GM19025 (cell line): ENCODE measurements at regions not wholly inside any gene's neighbourhood (a gene's known extent, or its start where the extent isn't known, plus 50 kb on each side); places are given as distances from the start of the nearest gene placed in this dataset.
"Not testable (repeated sequence)": the region's sequence is repeated elsewhere in the genome, so short reads cannot be mapped to it uniquely, and the experiment has no call there.

Experiments
- ATAC-seq: cut with Tn5 transposase; IDR thresholded peaks from one replicate; pipeline ENCODE4 v1.9.1; 2021; ENCODE audit warnings: mild to moderate bottlenecking, low read depth, moderate library complexity; ENCODE audit not compliant: unreplicated experiment

DNA sequence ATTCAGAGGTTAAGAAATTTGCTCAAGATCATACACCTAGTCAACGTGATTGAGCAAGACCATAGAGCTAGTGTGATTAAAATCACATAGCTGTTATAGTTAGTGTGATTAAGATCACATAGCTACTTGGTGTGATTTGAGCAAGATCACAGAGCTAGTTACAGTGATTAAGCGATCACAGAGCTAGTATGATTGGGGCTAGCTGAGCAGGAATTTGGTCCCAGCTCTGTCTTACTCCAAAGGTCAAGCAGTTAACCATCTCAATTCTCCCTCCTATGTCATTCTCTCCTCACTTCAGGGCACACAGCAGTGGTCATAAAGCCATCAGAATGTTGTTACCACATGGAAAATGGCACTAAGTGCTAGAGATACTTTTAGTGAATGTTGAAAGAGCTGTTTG is 158.2 kb downstream of the SPTSSA start:
- ATAC-seq: no peak

DNA sequence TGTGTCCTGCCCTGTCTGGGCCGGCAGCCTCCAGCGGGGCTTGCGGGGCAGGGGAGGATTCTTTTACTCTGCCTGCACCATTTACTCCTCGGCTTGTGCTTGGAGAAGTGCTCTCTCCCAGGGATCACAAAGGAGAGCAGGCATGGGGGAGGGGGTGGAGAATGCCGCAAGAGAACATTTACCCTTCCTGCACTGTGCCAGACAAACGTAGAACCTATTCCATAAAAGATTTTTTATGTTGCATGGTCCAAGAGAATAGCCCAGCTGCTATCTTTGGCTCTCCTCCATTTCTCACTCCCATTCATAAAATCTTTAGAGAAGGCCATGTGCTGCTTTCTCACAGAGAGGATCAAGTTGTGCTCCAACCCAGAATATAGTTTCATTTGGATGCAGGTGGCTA is 159.4 kb downstream of the SPTSSA start:
- no peak for ATAC-seq

DNA sequence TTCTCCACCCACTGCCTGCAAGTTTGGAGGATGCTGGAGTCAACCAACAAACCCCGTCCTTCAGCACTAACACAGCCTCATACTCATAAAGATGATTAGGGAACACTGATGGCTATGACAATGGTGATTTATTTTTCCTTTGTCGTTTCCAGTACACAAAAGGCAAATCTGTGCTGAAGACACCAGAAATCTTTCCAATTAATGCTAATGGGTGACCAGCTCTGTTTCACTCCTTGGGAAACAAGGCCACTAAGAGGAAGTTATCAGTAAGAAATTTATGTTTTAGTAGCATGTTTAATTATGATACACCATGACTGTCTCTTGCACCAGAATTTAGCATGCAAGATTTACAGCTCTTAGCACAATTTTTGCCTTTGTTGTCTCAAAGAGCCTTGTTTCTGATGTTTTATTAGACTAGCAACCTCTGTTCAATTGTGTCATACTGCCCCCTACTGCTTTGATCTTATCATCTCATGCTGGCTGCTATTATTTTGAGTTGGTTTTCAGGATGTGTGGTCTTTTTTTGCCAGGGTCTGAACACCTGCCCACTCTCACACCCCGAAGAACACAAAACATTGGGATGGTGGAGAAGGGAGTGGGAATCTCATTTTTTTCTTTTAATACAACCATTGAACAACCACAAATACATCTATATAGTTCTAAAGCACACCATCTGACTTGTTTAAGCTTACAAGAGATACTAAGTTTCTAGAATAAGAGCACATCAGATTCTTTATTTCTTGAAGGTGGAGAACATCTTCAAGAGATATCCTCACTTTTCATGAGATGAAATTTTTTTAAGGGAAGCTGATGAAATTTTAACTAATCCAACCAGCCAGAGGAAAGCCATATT is 160.9 kb downstream of the SPTSSA start:
- no peak for ATAC-seq

DNA sequence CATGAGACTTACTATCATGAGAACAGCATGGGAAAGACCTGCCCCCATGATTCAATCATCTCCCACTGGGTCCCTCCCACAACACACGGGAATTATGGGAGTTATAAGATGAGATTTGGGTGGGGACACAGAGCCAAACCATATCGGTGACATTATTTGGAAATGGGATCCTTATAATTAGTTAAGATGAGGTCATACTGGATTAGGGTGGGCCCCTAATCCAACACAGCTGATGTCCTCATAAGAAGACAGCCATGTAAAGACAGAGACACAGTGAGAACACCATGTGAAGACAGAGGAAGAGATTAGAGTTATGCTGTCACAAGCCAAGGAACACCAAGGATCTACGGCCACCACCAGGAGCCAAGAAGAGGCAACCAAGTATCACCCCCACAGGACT is 161.7 kb downstream of the SPTSSA start:
- no peak for ATAC-seq

DNA sequence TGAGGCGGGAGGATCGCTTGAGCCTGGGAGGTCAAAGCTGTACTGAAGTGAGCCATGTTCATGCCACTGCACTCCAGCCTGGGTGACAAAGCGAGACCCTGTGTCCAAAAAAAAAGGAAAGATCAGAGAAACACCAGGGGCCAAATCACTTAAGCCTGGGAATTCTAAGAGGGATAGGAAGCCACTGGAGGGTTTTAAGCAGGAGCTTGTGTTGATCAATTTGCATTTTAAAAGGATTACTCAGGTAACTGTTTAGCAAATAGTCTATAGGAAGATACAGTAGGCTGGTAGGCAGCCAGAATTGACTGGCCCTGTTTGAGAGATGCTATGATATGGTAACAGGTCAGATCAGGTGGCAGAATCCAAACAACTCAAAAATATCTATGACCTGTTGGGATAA is 162.7 kb downstream of the SPTSSA start:
- no peak for ATAC-seq

DNA sequence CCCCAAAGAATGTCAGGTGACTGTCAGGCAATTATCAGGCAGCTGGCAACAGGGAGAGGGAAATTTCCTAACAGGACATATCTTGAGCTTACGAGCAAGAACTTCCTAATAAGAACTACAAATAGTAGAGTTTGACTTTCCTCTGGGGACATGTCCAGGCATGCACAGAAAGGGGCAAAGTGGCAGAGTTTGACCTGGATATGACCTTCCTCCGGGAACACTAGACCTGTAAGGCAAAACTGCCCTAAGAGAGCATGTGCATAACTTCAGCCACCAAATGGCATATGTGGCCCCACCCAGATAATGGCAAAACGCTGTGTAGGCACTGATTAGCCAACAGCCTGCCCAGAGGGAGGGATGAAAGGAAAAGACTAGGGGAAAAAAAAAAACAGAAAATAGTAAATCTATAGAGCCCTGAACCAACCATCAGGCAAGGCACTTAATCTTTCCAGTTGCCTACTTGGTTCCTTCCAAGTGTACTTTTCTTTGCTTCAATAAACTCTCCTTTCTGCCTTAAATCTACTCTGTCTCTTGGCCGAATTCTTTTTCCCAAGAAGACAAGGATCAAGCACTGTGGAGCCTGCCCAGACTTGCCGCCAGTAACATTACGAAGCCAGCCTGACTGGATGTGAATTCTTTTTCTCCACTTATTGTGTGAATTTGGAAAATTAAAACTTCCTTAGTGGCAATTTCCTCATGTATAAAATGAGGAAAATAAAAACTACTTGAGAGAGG is 164.1 kb downstream of the SPTSSA start:
- no peak for ATAC-seq

DNA sequence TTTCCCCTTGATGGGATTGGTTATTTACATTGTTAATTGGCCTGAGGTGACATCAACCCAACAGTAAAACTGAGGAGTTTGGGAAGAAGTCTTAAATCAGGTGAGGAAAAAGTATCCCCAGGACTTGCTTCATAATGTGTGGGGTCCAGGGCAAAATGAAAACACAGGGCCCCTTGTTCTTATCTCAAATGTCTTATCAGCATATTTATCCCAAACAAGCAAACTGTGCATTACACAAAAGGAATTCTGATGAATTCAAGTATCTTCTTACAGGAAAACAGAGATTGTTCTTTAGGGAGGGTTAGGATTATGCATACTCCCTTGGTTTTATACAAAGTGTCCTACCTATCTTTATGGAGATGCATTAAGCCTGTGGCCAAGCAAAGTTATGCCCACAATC is 178.4 kb downstream of the SPTSSA start:
- no peak for ATAC-seq

DNA sequence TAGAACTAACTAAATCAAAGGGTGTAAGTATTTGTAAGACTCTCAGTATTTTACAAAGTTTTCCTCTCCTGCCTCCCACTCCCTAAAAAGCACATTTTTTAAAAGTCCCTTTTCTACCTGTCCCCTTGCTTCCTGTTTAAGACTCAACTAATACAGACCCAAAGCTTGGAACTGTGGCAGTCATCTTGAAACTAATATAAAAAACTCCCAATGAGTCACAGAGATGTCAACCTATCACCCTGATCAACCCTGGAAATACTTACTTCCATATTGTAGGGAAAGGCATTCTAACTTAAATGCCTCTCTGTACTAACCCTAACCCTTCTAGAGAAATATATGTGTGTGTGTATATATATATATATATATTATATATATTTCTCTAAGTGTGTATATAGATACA is 184.8 kb downstream of the SPTSSA start:
- no peak for ATAC-seq

DNA sequence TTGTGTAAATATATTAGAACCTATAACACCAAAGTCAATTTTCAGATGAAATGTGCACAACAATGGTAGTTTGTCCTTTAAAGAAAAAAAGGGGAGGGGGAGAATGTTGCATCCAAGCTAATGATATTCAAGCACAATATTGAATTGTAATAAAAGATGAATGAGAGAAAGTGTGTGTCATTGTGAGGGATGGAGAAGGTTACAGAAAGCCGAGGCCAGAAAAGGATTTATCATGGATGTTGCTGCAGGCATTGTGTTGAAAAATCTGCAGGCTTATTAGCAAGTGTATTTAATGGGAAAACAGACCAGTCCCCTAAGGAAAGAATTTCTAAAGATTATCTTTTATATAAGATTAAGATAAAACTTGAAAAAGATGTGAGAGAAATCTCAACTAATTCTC is 186.5 kb downstream of the SPTSSA start:
- ATAC-seq: no peak

DNA sequence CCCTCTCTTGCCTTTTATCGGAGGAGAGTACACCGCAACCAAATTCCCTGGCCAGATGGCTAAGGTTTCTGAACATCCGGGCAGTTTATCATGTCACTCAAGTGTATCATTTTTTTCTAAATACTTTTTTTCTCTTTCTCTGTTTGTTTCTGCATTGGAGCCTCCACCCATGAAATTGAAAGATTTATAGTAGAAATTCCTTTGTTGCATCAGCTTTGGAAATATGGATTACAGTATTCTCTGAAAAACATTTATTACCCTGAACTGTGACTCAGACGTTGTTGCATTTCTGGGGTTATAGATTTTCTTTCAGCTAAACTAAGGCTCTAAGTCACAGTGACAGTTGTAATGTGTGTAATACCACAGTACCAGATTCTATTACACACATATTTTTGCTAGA is 187.0 kb downstream of the SPTSSA start:
- no peak for ATAC-seq

DNA sequence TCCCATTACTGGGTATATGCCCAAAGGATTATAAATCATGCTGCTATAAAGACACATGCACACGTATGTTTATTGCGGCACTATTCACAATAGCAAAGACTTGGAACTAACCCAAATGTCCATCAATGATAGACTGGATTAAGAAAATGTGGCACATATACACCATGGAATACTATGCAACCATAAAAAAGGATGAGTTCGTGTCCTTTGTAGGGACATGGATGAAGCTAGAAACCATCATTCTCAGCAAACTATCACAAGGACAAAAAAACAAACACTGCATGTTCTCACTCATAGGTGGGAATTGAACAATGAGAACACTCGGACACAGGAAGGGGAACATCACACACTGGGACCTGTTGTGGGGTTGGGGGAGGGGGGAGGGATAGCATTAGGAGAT is 188.3 kb downstream of the SPTSSA start:
- ATAC-seq: not testable (repeated sequence)

DNA sequence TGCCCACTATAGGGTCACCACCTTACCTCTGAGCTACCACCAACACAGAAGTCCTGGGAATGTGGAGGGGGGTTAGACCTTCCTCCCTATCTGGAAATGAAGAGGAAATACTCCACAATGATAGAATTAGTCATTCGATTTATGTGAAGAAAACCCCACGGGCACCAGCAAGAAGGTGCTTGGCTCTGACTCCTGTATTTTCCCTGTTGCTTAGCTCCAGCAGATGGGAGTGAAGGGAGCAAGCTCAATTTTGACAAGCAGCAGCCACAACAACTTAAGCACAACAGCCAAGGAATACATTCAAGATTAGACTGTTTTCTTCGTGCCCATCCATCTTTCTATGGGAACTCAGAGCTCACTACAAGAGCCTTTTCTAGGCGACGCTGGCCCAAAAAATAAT is 191.7 kb downstream of the SPTSSA start:
- no peak for ATAC-seq

DNA sequence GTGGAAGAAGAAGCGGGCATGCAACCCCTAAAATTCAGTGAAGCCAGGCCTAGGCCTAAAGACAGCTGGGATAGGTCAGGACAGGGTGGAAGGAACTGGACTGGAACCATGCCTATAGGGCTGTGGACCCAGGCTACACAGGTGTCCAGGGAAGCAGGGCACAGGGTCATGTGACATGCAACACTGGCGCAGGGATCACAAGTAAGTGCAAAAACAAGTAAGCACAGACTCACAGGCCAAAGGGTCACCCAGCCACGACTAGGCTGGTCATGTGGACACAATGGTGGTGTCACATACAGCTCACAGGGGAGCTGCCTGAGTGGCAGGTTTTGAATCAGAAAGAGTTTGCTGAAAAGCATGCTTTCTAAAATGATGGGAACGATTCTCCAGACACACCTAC is 195.7 kb downstream of the SPTSSA start:
- no peak for ATAC-seq

DNA sequence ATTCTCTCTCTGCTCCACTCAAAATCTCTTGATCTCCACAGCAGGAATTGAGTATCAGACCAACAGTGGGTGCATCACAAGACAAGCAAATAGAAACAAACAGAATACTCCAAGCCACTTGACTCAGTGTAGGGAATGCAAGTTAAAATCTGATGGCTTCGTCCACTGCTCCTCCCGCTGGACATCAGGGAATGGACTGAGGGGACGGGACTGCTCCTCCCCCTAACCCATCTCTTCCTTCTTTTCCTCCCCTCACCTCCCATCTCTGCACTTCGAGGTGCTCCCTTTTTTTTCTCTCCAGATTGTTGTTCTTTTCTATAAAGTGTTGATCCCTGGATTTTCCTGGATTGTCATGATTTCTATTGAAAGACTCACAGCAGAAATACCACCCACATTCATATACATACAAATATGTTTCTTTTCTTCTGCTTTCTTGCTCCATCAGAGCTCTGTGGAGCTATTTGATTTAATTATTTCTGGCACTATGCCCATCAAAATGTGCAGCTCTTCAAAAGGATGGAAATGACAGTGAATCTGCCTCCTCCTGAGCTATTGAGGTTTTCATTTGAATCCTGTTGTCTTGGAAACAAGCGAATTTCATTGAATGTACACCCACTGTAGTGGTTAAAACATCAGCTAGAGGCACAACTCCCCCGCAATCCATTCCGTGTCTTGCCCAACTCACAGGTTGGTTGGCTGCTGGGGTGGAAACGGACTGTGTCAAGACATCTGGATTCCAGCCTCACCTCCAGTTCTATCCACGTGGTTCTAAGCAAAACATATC is 199.7 kb downstream of the SPTSSA start:
- ATAC-seq: no peak

DNA sequence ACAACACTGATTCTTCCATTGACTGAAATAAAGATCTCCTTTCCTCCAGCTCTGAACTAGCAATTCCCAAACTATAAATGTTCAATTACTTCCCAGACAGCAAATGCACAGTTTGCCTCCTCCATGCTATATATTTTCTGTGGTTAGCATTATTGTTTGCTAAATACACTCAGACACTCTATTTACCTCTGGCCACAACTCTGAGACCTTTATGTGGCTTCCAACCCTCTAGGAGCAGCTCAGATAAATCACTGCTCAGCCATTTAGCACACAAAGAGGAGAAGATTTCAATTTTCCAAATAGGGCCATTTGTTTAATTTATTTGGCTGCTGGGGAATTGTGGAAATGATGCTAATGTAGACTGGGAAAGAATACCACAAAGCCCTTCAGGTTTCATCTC is 202.0 kb downstream of the SPTSSA start:
- no peak for ATAC-seq

DNA sequence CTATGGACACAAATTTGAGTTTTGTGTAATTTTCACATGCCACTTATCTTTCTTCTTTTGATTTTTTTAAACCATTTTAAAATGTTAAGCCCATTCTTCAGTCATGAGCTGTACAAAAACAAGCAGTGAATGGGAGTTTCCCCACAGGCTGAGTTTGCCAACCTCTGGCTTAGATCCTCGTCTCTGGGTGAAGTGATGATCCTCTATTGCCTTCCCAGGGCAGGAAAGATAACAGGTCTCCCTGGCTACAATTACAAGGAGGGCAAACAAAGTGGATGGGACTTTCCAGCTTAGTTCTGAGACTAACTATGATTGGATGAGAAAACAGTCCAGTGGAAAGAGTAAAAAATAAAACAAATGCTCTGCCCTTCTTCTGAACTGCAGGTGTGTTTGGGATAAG is 203.7 kb downstream of the SPTSSA start:
- no peak for ATAC-seq

DNA sequence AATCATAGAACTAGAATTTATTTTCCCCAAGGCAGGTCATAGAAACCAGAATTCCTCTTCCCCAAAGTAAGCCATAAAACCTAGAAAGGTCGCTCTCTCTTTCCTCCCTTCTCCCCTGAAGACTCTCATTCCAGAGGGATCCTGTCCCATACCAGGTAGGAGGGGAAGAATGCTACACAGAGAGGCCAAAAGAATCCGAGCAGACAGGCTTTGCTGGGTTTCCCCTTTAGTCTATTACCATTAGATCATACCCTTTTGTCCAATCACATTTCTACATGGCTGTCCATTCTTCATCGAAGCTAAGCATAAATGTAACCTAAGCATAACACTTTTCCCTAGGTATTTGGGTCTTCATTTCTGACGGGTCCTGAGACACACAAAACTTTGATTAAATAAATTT is 204.5 kb downstream of the SPTSSA start:
- no peak for ATAC-seq

DNA sequence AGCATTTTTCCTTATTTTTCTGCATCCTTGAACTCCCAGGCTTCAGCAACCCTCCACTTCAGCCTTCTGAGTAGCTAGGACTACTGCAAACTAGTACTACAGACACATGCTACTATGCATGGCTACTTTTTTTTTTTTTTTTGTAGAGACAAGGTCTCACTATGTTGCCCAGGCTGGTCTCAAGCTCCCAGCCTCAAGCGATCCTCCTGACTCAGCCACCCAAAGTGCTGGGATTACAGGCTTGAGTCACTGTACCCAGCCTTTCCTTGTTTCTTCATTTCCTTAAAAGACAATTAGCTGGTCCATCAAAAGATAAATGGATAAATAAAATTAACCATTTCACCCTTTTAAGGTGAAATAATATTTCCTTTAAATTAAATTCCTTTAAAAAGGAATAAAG is 205.8 kb downstream of the SPTSSA start:
- ATAC-seq: no peak

DNA sequence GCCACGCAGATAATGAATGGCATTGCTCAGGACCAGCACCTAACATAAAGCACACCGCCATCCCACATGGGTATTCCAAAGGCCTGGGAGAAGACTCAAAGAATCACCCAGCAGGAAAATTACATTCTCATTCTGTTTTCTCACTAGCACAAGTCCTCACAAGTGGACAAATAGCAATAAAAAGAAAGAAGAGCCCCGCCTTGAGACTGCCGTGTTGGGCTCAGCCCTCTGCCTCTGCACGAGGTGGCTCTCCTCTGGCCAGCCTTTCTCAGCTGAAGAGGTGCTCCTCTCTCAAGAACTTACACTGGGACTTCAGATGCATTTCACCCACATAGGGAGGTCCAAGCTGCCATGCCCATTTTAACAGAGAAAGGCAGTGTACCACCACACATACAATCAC is 207.5 kb downstream of the SPTSSA start:
- no peak for ATAC-seq

DNA sequence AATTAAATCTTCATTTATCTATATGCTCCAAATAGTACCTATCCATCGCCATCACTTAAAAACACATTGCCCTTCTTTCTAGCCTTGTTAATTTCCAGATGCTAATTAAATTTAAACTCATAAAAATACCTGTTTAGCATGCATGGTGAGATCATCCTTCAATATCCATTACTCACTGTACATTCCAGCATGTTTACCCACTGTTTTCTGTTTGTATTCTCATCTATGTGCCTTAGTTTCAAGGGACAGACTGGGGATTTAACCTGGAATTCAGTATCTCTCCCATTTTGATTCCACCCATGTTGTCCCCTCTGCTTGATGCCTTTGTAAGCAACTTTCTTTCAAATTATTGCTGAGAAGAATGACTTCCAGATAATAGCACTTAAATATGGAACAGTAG is 208.0 kb downstream of the SPTSSA start:
- ATAC-seq: no peak

DNA sequence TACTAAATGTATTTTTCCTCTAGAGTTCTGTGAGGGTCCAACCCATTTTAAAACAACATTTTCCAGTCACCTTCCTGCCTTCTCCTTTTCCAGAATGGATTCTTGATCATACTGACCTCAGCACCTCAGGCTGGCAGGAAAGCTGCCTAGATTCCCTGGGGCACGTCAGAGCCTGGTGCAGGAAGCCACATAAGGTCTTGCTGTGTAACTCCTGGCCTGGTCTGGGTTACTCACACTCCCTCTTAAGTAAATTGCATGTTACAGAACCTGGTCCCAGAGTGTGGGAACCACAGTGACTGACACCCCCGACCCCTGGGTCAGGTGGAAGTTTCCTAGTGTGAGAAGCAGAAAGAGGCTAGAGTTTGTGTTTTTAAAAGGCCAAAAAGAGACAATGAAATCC is 209.8 kb downstream of the SPTSSA start:
- ATAC-seq: no peak
